ENCODE measurements at regions not wholly inside any gene's neighbourhood (a gene's known extent, or its start where the extent isn't known, plus 50 kb on each side); places are given as distances from the start of the nearest gene placed in this dataset.

DNA sequence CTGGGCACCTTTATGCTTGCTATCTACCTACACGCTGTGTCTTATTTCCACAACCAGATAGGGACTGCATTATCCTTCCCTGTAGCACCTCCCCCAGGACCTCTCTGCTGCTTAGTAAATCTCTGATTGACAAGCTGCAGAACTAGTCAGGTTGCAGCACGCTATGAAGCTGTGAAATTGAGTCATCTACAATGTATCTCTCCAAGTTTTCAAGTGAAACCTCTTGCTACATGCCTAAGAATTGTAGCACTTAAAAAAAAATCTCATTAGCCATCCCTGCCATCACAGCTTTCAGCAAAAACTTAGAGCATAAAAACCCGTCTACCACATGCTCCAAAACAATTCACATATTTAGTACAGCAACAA, 69.7 kb upstream of the FGFR2 start:
- Histone ChIP-seq H3K27me3 (no peaks in the 10 kb centered on the region), H3K4me1 (peaks cover 0 to 18% (median 17%) of the 10 kb centered on the region in 4 donors), H3K36me3 (no peaks in the 10 kb centered on the region), H3K27ac (peak overlapping the region in 1 of 2 donors; percentile 68), H3K4me3 (peak overlapping the region in 1 of 2 donors; percentile 26), H3K9me3 (no peaks in the 10 kb centered on the region)
- DNase-seq, result no peak
- TF ChIP-seq, protein P1, sequence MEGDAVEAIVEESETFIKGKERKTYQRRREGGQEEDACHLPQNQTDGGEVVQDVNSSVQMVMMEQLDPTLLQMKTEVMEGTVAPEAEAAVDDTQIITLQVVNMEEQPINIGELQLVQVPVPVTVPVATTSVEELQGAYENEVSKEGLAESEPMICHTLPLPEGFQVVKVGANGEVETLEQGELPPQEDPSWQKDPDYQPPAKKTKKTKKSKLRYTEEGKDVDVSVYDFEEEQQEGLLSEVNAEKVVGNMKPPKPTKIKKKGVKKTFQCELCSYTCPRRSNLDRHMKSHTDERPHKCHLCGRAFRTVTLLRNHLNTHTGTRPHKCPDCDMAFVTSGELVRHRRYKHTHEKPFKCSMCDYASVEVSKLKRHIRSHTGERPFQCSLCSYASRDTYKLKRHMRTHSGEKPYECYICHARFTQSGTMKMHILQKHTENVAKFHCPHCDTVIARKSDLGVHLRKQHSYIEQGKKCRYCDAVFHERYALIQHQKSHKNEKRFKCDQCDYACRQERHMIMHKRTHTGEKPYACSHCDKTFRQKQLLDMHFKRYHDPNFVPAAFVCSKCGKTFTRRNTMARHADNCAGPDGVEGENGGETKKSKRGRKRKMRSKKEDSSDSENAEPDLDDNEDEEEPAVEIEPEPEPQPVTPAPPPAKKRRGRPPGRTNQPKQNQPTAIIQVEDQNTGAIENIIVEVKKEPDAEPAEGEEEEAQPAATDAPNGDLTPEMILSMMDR (IDR thresholded peaks at IDR 0.05), result no peak
- intact Hi-C loops (cut with DNase I; ENCODE audit: low total_unique reads), result no loop called here

DNA sequence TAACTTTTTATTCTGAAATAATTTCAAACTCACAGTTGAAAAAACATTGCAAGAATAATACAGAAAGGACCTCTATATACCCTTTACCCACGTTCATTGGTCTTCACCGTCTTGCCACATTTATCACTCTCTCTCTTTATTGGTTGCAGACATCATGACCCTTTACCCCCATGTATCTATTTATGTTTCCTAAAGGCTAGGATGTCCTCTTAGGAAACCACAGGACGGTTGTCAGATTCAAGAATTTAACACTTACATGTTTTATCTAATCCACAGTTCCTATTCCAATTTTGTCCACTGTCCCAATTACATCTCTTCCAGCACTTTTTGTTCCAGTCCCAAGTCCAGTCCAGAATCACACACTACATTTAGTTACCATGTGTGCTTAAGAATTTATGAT, 67.6 kb upstream of the FGFR2 start:
- Histone ChIP-seq H3K36me3 (no peaks in the 10 kb centered on the region), H3K4me3 (no peak overlapping the region), H3K4me1 (peaks cover 0 to 28% (median 24%) of the 10 kb centered on the region in 4 donors), H3K9me3 (no peaks in the 10 kb centered on the region), H3K27ac (no peak overlapping the region), H3K27me3 (no peaks in the 10 kb centered on the region)
- no peak for DNase-seq
- intact Hi-C loops (cut with DNase I; ENCODE audit: low total_unique reads), result no loop called here
- TF ChIP-seq, protein P1 (IDR thresholded peaks at IDR 0.05), result no peak

DNA sequence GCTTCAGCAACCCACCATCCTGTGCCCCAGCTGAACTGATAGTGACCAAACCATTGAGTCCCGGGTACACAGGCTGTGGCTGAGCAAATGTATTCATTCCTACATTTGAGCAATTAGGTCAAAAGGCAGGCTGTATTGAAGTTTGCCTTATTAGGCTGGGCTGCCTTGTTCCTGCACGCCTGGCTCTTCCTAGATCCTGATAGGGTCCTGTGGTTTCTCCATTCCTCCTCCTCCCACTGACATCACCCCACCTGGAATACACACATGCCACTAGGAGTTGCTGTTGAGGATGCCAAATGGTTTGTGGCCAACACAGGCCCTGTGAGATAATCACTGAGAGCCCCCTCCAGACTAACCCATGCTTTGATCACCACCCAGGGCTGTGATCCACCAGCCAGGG, 66.4 kb upstream of the FGFR2 start:
- Histone ChIP-seq H3K36me3 (no peaks in the 10 kb centered on the region), H3K4me3 (no peak overlapping the region), H3K27ac (no peak overlapping the region), H3K27me3 (no peaks in the 10 kb centered on the region), H3K9me3 (no peaks in the 10 kb centered on the region), H3K4me1 (peaks cover 0 to 29% (median 24%) of the 10 kb centered on the region in 4 donors)
- TF ChIP-seq, protein P1 (IDR thresholded peaks at IDR 0.05), result no peak
- no peak for DNase-seq
- intact Hi-C loops (cut with DNase I; ENCODE audit: low total_unique reads), result no loop called here

DNA sequence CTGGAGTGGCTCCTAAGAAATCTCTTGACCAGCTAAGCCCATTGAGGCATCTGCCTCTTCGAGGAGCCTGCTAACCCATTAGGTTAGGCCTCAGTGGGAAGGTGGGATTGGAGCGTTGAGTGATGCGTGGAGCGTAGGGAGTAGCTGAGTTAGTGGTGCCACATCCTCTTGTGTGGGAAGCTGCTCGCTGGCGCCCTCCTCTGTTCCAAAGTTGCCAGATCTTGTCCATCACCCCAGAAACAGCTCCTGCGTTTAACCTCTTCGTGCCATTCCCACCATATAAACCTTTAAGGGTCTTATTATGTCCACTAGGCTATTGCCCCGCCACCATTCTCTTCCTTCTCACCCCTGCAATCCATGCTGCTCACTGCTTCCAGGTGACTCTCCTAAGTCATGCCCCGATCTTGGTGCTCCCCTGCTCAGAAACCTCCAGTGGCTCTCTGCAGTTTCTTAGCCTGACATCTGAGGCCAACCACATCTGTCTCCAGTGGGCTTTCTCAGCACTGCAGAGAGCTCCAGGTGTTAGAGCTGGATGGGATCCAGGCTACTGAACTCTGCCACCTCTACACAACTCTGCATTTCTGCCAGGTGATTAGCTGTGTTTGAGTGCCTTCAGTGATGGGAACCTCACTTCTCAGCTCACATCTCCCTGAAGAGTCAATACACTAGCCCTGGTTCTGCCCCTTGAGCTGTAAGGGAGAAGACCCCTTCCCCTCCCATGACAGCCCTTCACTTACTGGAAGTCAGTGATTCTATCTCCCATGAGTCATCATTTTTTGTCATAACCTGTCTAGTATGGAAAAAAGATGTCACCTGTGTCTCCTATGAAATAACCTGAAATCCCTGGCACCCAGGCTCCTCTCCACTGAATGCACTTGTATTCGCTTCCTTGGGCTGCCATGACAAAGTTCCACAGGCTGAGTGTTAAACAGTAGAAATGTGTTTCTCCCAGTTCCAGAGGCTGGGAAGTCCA, 65.0 kb upstream of the FGFR2 start:
- Histone ChIP-seq H3K4me3 (no peak overlapping the region), H3K36me3 (no peaks in the 10 kb centered on the region), H3K9me3 (no peaks in the 10 kb centered on the region), H3K27ac (no peak overlapping the region), H3K27me3 (no peaks in the 10 kb centered on the region), H3K4me1 (peaks cover 0 to 21% (median 16%) of the 10 kb centered on the region in 4 donors)
- intact Hi-C loops (cut with DNase I; ENCODE audit: low total_unique reads), result no loop called here
- no peak for DNase-seq
- TF ChIP-seq, protein P1 (IDR thresholded peaks at IDR 0.05), result no peak

DNA sequence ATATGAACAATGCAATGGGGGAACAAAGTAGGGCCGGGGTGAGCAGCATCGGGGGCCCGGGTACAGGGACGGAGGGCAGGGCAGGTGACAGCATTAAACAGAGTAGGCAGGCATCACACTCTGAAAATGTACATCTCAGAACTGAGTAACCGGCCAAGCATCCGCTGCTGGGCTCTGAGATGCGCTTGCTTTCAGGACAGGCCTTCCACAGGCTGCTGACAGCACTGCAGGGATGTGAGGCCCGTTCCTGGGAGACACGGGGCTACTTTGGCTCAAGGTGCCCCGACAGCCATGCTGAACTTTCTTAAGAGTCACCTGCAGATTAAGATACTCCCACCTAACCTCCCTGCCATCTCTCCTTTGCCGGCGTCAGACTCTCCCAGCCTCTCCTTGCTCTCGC, 64.3 kb upstream of the FGFR2 start:
- TF ChIP-seq, protein P1 (IDR thresholded peaks at IDR 0.05), result no peak
- H3K4me1 ChIP-seq, result peaks cover 0 to 14% (median 9%) of the 10 kb centered on the region in 4 donors
- no peaks in the 10 kb centered on the region for H3K27me3 ChIP-seq
- H3K9me3 ChIP-seq, result no peaks in the 10 kb centered on the region
- no peak overlapping the region for H3K4me3 ChIP-seq
- no peak overlapping the region for H3K27ac ChIP-seq
- intact Hi-C loops (cut with DNase I; ENCODE audit: low total_unique reads), result no loop called here
- no peak for DNase-seq
- H3K36me3 ChIP-seq, result no peaks in the 10 kb centered on the region

Data from tibial artery (tissue), 4 donors.